IMR-90 (cell line): ENCODE measurements at regions not wholly inside any gene's neighbourhood (a gene's known extent, or its start where the extent isn't known, plus 50 kb on each side); places are given as distances from the start of the nearest gene placed in this dataset.

Source experiments
- ATAC-seq: fragments of 200-7000 bp; cut with Tn5 transposase; 2 replicates; pipeline ENCODE4 v1.9.1; 2020; ENCODE audit warnings: low read depth, mild to moderate bottlenecking, moderate library complexity
- BruUV-seq: library from RNA; stranded (reverse); fragments of 400-500 nt; replicated peaks from 2 replicates; lab custom pipeline; 2021; lab: Mats Ljungman, UMichigan
- CTCF ChIA-PET: fragments of 300-600 bp; formaldehyde crosslinking; extraction: SDS; loops from one replicate; lab custom pipeline; 2021; ENCODE audit warnings: antibody characterized with exemption; lab: Yijun Ruan, JAX
- POLR2A ChIA-PET: fragments of 300-600 bp; sonication (Branson Sonifier 250); formaldehyde crosslinking; loops from one replicate; lab custom pipeline; 2022; ENCODE audit warnings: antibody characterized with exemption; ENCODE audit not compliant: unreplicated experiment; lab: Charles Lee
- DNase-seq: peaks from one replicate; pipeline ENCODE4 v3.0.0; 2013
- H2AFZ ChIP-seq: replicated peaks from 2 replicates; pipeline ENCODE3; 2013; ENCODE audit warnings: low read length, mild to moderate bottlenecking; ENCODE audit not compliant: poor library complexity
- H2AK5ac ChIP-seq: 2 replicates; pipeline ENCODE4 v1.6.1; 2013; ENCODE audit warnings: low read depth, low read length, inconsistent platforms
- H2AK9ac ChIP-seq: replicated peaks from 2 replicates; pipeline ENCODE3; 2013; ENCODE audit warnings: mild to moderate bottlenecking, low read depth, low read length, moderate library complexity; ENCODE audit not compliant: poor library complexity
- H2BK120ac ChIP-seq: 2 replicates; pipeline ENCODE4 v1.6.1; 2013; ENCODE audit warnings: low read depth, low read length, inconsistent platforms
- H2BK15ac ChIP-seq: 3 replicates; pipeline ENCODE4 v1.6.1; 2013; ENCODE audit warnings: low read depth, low read length, inconsistent platforms
- H2BK20ac ChIP-seq: 2 replicates; pipeline ENCODE4 v1.6.1; 2013; ENCODE audit warnings: low read depth, mild to moderate bottlenecking, inconsistent platforms, low read length, moderate library complexity
- H2BK5ac ChIP-seq: 2 replicates; pipeline ENCODE4 v1.6.1; 2013; ENCODE audit warnings: mild to moderate bottlenecking, low read depth, low read length, inconsistent platforms; ENCODE audit not compliant: poor library complexity, severe bottlenecking
- H3K14ac ChIP-seq: replicated peaks from 2 replicates; pipeline ENCODE4 v1.6.1; 2013; ENCODE audit warnings: low read depth, low read length, inconsistent platforms
- H3K18ac ChIP-seq: 2 replicates; pipeline ENCODE4 v1.6.1; 2013; ENCODE audit warnings: low read depth, low read length, control low read depth
- H3K23ac ChIP-seq: 2 replicates; pipeline ENCODE4 v1.6.1; 2013; ENCODE audit warnings: low read depth, low read length, inconsistent platforms
- H3K27ac ChIP-seq: 2 replicates; pipeline ENCODE4 v1.5.1; 2013; ENCODE audit warnings: mild to moderate bottlenecking, control low read depth, low read length; ENCODE audit not compliant: insufficient read depth
- H3K27me3 ChIP-seq: 2 replicates; pipeline ENCODE4 v1.6.1; 2013; ENCODE audit warnings: low read length; ENCODE audit not compliant: control insufficient read depth, insufficient read depth
- H3K36me3 ChIP-seq: 2 replicates; pipeline ENCODE4 v1.6.1; 2013; ENCODE audit warnings: low read length, mixed read lengths; ENCODE audit not compliant: control insufficient read depth, insufficient read depth
- H3K4ac ChIP-seq: 2 replicates; pipeline ENCODE4 v1.6.1; 2013; ENCODE audit warnings: low read depth, low read length, inconsistent platforms
- H3K4me1 ChIP-seq: 2 replicates; pipeline ENCODE4 v1.6.1; 2013; ENCODE audit warnings: low read length, mixed read lengths; ENCODE audit not compliant: control insufficient read depth, insufficient read depth
- H3K4me2 ChIP-seq: 2 replicates; pipeline ENCODE4 v1.6.1; 2013; ENCODE audit warnings: low read depth, mild to moderate bottlenecking, control low read depth, low read length, moderate library complexity
- H3K4me3 ChIP-seq: 2 replicates; pipeline ENCODE4 v1.5.1; 2013; ENCODE audit warnings: low read depth, mild to moderate bottlenecking, control low read depth, low read length, moderate library complexity; ENCODE audit not compliant: insufficient read depth
- H3K56ac ChIP-seq: 2 replicates; pipeline ENCODE4 v1.6.1; 2013; ENCODE audit warnings: low read length, inconsistent platforms; ENCODE audit not compliant: insufficient read depth; ENCODE audit errors: extremely low read depth
- H3K79me1 ChIP-seq, 2 experiments: 2 replicates each; pipeline ENCODE4 v1.6.1; 2013; ENCODE audit warnings: low read length in 2 of 2, inconsistent platforms in 1 of 2, low read depth in 1 of 2
- H3K9ac ChIP-seq: 2 replicates; pipeline ENCODE4 v1.6.1; 2013; ENCODE audit warnings: low read depth, low read length, control low read depth
- H3K9me1 ChIP-seq: 2 replicates; pipeline ENCODE4 v1.6.1; 2013; ENCODE audit warnings: low read length, inconsistent platforms; ENCODE audit not compliant: insufficient read depth
- H3K9me3 ChIP-seq: 2 replicates; pipeline ENCODE4 v1.6.1; 2013; ENCODE audit warnings: low read length; ENCODE audit not compliant: control insufficient read depth, insufficient read depth
- H4K20me1 ChIP-seq: 2 replicates; pipeline ENCODE4 v1.6.1; 2013; ENCODE audit warnings: low read length, inconsistent platforms; ENCODE audit not compliant: insufficient read depth
- H4K5ac ChIP-seq: 2 replicates; pipeline ENCODE4 v1.6.1; 2013; ENCODE audit warnings: mild to moderate bottlenecking, low read depth, low read length, control low read depth
- H4K8ac ChIP-seq, 2 experiments: 2 replicates each; pipeline ENCODE4 v1.6.1; 2013; ENCODE audit warnings: low read depth in 2 of 2, low read length in 2 of 2, control low read depth in 1 of 2, inconsistent platforms in 1 of 2
- H4K91ac ChIP-seq: 2 replicates; pipeline ENCODE4 v1.6.1; 2013; ENCODE audit warnings: low read depth, low read length, inconsistent platforms; ENCODE audit not compliant: insufficient read depth
- BHLHE40 ChIP-seq: fragments of 150-350 bp; IDR thresholded peaks from 2 replicates; pipeline ENCODE4 v1.6.1; 2016; ENCODE audit warnings: mild to moderate bottlenecking, low read depth, low read length
- CHD1 ChIP-seq: IDR thresholded peaks from 2 replicates; pipeline ENCODE4 v1.6.1; 2012; ENCODE audit warnings: low read depth, low read length, improper control_type of control experiment
- FOS ChIP-seq: fragments of 150-350 bp; IDR thresholded peaks from 2 replicates; pipeline ENCODE4 v1.6.1; 2016; ENCODE audit warnings: low read depth, low read length
- MAFK ChIP-seq: IDR thresholded peaks from 2 replicates; pipeline ENCODE4 v1.6.1; 2012; ENCODE audit warnings: low read depth, low read length, improper control_type of control experiment
- POLR2A ChIP-seq: IDR thresholded peaks from 2 replicates; pipeline ENCODE4 v1.6.1; 2012; ENCODE audit warnings: mild to moderate bottlenecking, low read depth, low read length
- RAD21 ChIP-seq: IDR thresholded peaks from 2 replicates; pipeline ENCODE4 v1.6.1; 2012; ENCODE audit warnings: low read length, improper control_type of control experiment
- RFX5 ChIP-seq: IDR thresholded peaks from 2 replicates; pipeline ENCODE4 v1.8.0; 2012; ENCODE audit warnings: low read depth, mild to moderate bottlenecking, low read length, moderate library complexity
- WGBS, 2 experiments: methylation state at CpG; one replicate each; pipeline versions ENCODE4 v1.1.5 to v1.1.7; 2013; ENCODE audit warnings: missing lambda C conversion rate in 2 of 2; ENCODE audit not compliant: insufficient read length in 1 of 2; ENCODE audit errors: extremely low coverage in 2 of 2; 5-methylcytosine and 5-hydroxymethylcytosine counted together
- dilution Hi-C: fragments of 300-500 bp; cut with HindIII; formaldehyde crosslinking; loops from one replicate; pipeline ENCODE4 v1.14.3; 2018; ENCODE audit warnings: low sequenced_read_pairs; ENCODE audit not compliant: unreplicated experiment
- in situ Hi-C: fragments of 300-500 bp; cut with MboI; formaldehyde crosslinking; loops from 3 replicates; pipeline ENCODE4 v1.14.3; 2019; ENCODE audit warnings: low sequenced_read_pairs, inconsistent platforms, mixed read lengths
- intact Hi-C: fragments of 100-400 bp; cut with micrococcal nuclease; formaldehyde crosslinking; loops from 2 replicates; pipeline ENCODE4 v1.10.0; 2022
- TF ChIP-seq, protein P1 (sequence below): conservative IDR thresholded peaks from 2 replicates; pipeline ENCODE4 v1.5.1; 2012; ENCODE audit warnings: mild to moderate bottlenecking, low read depth, low read length, improper control_type of control experiment
- TF ChIP-seq, protein P2 (sequence below): fragments of 150-350 bp; IDR thresholded peaks from 2 replicates; pipeline ENCODE4 v1.6.1; 2017; ENCODE audit warnings: mild to moderate bottlenecking, antibody characterized with exemption, low read length, low read depth

GRCh38 chr13:44017756-44018309, 138.1 kb downstream of the LACC1 start:
- ChIA-PET POLR2A (no interaction called here), CTCF (no interaction called here)

More at GRCh38 chr13:44017756-44018309, 138.1 kb downstream of the LACC1 start:
- in situ Hi-C loops (no loop called here), intact Hi-C loops (no loop called here), dilution Hi-C loops (no loop called here)
- ATAC-seq (no peak), DNase-seq (no peak)
- H3K9me1 ChIP-seq = peaks cover 8% of the 10 kb centered on the region; the same call in 1 of the 2 replicates
- H3K27ac ChIP-seq = no peak overlapping the region
- no peak overlapping the region for H3K9ac ChIP-seq
- no peak overlapping the region for H2BK20ac ChIP-seq
- TF ChIP-seq CHD1 = no peak
- TF ChIP-seq, protein P1, sequence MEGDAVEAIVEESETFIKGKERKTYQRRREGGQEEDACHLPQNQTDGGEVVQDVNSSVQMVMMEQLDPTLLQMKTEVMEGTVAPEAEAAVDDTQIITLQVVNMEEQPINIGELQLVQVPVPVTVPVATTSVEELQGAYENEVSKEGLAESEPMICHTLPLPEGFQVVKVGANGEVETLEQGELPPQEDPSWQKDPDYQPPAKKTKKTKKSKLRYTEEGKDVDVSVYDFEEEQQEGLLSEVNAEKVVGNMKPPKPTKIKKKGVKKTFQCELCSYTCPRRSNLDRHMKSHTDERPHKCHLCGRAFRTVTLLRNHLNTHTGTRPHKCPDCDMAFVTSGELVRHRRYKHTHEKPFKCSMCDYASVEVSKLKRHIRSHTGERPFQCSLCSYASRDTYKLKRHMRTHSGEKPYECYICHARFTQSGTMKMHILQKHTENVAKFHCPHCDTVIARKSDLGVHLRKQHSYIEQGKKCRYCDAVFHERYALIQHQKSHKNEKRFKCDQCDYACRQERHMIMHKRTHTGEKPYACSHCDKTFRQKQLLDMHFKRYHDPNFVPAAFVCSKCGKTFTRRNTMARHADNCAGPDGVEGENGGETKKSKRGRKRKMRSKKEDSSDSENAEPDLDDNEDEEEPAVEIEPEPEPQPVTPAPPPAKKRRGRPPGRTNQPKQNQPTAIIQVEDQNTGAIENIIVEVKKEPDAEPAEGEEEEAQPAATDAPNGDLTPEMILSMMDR = no peak
- no peak for TF ChIP-seq FOS
- TF ChIP-seq BHLHE40 = no peak
- TF ChIP-seq POLR2A = no peak
- TF ChIP-seq RFX5 = no peak
- TF ChIP-seq RAD21 = no peak
- no peak for TF ChIP-seq MAFK
- TF ChIP-seq, protein P2, sequence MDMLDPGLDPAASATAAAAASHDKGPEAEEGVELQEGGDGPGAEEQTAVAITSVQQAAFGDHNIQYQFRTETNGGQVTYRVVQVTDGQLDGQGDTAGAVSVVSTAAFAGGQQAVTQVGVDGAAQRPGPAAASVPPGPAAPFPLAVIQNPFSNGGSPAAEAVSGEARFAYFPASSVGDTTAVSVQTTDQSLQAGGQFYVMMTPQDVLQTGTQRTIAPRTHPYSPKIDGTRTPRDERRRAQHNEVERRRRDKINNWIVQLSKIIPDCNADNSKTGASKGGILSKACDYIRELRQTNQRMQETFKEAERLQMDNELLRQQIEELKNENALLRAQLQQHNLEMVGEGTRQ = no peak
- H4K91ac ChIP-seq = no peak overlapping the region
- H2AK9ac ChIP-seq = no peak overlapping the region
- no peaks in the 10 kb centered on the region for H3K36me3 ChIP-seq
- no peak overlapping the region for H3K4me3 ChIP-seq
- H2BK5ac ChIP-seq = no peak overlapping the region
- no peak overlapping the region for H3K4me2 ChIP-seq
- no peak overlapping the region for H4K5ac ChIP-seq
- H3K56ac ChIP-seq = no peak overlapping the region
- H4K20me1 ChIP-seq = no peaks in the 10 kb centered on the region
- no peak overlapping the region for H2BK15ac ChIP-seq
- WGBS, 2 experiments = 100% methylated on average over 2 of the region's 5 CpGs; no CpG with 5 or more reads in 1 of the 2 experiments
- no peak overlapping the region for H2BK120ac ChIP-seq
- no peaks in the 10 kb centered on the region for H3K79me1 ChIP-seq
- no peaks in the 10 kb centered on the region for H3K27me3 ChIP-seq
- H3K18ac ChIP-seq = no peak overlapping the region
- H4K8ac ChIP-seq = no peak overlapping the region
- no peak overlapping the region for H3K23ac ChIP-seq
- no TSS peak for BruUV-seq
- H3K4me1 ChIP-seq = peaks cover 4% of the 10 kb centered on the region; the same call in 1 of the 2 replicates
- H3K14ac ChIP-seq = no peak overlapping the region
- no peak overlapping the region for H2AK5ac ChIP-seq
- no peak overlapping the region for H2AFZ ChIP-seq
- no peak overlapping the region for H3K4ac ChIP-seq
- no peaks in the 10 kb centered on the region for H3K9me3 ChIP-seq
